B cell (primary cell): ENCODE measurements at regions not wholly inside any gene's neighbourhood (a gene's known extent, or its start where the extent isn't known, plus 50 kb on each side); places are given as distances from the start of the nearest gene placed in this dataset.

Experiments
- CTCF ChIP-seq: fragments of 200-600 bp; IDR thresholded peaks from one replicate; pipeline ENCODE4 v1.8.0; 2022; ENCODE audit warnings: antibody characterized with exemption, mild to moderate bottlenecking
- EZH2 ChIP-seq: IDR thresholded peaks from 2 replicates; pipeline ENCODE4 v1.6.1; 2012; ENCODE audit warnings: borderline replicate concordance, low read depth, mild to moderate bottlenecking, moderate library complexity, low read length; ENCODE audit not compliant: insufficient read depth, poor library complexity, severe bottlenecking

DNA sequence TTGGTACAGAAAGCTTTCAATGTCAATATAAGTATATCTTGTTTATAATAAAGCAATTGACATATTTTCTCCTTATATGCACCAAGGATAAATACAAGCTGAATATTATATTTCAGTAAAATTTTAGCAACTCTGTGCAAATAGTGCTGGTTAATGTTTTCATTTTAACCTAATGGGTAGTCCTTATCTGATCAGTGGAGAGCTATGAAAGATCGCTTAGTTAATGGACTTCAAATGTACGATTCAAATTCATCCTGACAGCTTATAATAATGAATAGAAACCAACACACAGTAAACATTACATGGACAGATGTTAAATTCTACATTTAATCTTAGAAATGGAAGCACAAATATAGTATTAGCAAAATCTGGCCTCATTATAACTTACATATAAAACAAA lies 1495.2 kb upstream of the C9orf72 start:
- TF ChIP-seq CTCF = no peak
- no peak for TF ChIP-seq EZH2
